HG03039 (cell line): ENCODE measurements at regions not wholly inside any gene's neighbourhood (a gene's known extent, or its start where the extent isn't known, plus 50 kb on each side); places are given as distances from the start of the nearest gene placed in this dataset.

Experiments used
- ATAC-seq: cut with Tn5 transposase; IDR thresholded peaks from one replicate; pipeline ENCODE4 v1.9.1; 2021; ENCODE audit warnings: mild to moderate bottlenecking, moderate library complexity; ENCODE audit not compliant: unreplicated experiment

- no peak for ATAC-seq
Observed at GRCh38 chr1:208879022-208879421, 634.8 kb upstream of the PLXNA2 start.

GRCh38 chr1:208880433-208881100 is 636.4 kb upstream of the PLXNA2 start:
- no peak for ATAC-seq

- no peak for ATAC-seq
Observed at GRCh38 chr1:208885060-208885459, 640.9 kb upstream of the PLXNA2 start.

- no peak for ATAC-seq
Observed at GRCh38 chr1:208885650-208886049, 641.5 kb upstream of the PLXNA2 start.

GRCh38 chr1:208888376-208888775 is 644.2 kb upstream of the PLXNA2 start:
- no peak for ATAC-seq

GRCh38 chr1:208892147-208892546 is 648.0 kb upstream of the PLXNA2 start:
- no peak for ATAC-seq

GRCh38 chr1:208893251-208893650 is 649.1 kb upstream of the PLXNA2 start:
- ATAC-seq, result no peak

- ATAC-seq, result no peak
Observed at GRCh38 chr1:208895181-208895580, 651.0 kb upstream of the PLXNA2 start.

- ATAC-seq, result no peak
Observed at GRCh38 chr1:208895820-208896219, 651.6 kb upstream of the PLXNA2 start.

- ATAC-seq, result no peak
Observed at GRCh38 chr1:208896768-208897167, 652.6 kb upstream of the PLXNA2 start.

- ATAC-seq, result no peak
Observed at GRCh38 chr1:208899438-208899837, 655.3 kb upstream of the PLXNA2 start.

GRCh38 chr1:208903251-208903905 is 659.2 kb upstream of the PLXNA2 start:
- ATAC-seq, result no peak

GRCh38 chr1:208907790-208908189 is 663.6 kb upstream of the PLXNA2 start:
- ATAC-seq, result no peak

- ATAC-seq, result no peak
Observed at GRCh38 chr1:208909011-208909984, 665.1 kb upstream of the PLXNA2 start.

- ATAC-seq, result no peak
Observed at GRCh38 chr1:208910161-208910560, 666.0 kb upstream of the PLXNA2 start.

GRCh38 chr1:208917281-208917680 is 666.2 kb upstream of the CAMK1G start:
- no peak for ATAC-seq

GRCh38 chr1:208917723-208918122 is 665.8 kb upstream of the CAMK1G start:
- no peak for ATAC-seq

GRCh38 chr1:208918160-208918559 is 665.4 kb upstream of the CAMK1G start:
- ATAC-seq, result no peak

GRCh38 chr1:208919371-208919770 is 664.1 kb upstream of the CAMK1G start:
- no peak for ATAC-seq

GRCh38 chr1:208921259-208921658 is 662.3 kb upstream of the CAMK1G start:
- no peak for ATAC-seq

- ATAC-seq, result no peak
Observed at GRCh38 chr1:208923456-208923855, 660.1 kb upstream of the CAMK1G start.
